ENCODE measurements at regions not wholly inside any gene's neighbourhood (a gene's known extent, or its start where the extent isn't known, plus 50 kb on each side); places are given as distances from the start of the nearest gene placed in this dataset.

GRCh38 chr12:13273097-13273496 lies 76.6 kb downstream of the EMP1 start:
- no peak for DNase-seq

DNA sequence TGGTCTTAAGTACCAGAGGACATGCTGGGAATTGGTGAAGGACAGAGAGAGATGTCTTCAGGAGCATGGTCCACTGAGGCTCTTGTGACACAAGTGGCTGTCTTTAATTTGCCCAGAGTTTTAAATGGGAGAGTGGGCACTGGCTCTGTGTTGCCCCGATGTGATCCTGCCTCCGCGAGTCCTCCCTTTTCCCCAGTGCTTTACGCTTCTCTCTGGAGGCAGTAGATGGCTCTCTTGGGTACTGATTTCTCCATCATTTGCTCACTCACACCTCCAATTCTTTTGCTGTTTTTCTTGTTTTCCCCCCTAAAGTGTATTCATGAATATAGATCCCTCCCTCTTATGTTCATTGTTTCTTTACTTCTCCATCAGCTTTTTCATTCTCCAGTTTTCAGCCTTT lies 74.3 kb downstream of the EMP1 start:
- DNase-seq = no peak
